ENCODE measurements at regions not wholly inside any gene's neighbourhood (a gene's known extent, or its start where the extent isn't known, plus 50 kb on each side); places are given as distances from the start of the nearest gene placed in this dataset.
"Not testable (repeated sequence)": the region's sequence is repeated elsewhere in the genome, so short reads cannot be mapped to it uniquely, and the experiment has no call there.

GRCh38 chr12:37441371-37441770, 875.2 kb upstream of the ALG10B start:
- ATAC-seq; H3K36me3 Mint-ChIP-seq; H3K4me1 ChIP-seq (ENCODE audit: control insufficient read depth in 2 of 2, insufficient read depth in 2 of 2, low read length in 2 of 2); H3K9me3 ChIP-seq (ENCODE audit: control insufficient read depth in 2 of 3, low read length in 3 of 3); H3K27ac ChIP-seq (ENCODE audit: low read depth, low read length); POLR2A ChIA-PET; H3K36me3 ChIP-seq (ENCODE audit: control insufficient read depth in 2 of 3, insufficient read depth in 3 of 3, low read length in 3 of 3); H3K4me1 Mint-ChIP-seq; H3K27me3 Mint-ChIP-seq; H3K4me3 Mint-ChIP-seq; DNase-seq; intact Hi-C loops (cut with micrococcal nuclease); H3K27me3 ChIP-seq (ENCODE audit: control insufficient read depth in 2 of 2, insufficient read depth in 2 of 2, low read length in 2 of 2); H3K27ac Mint-ChIP-seq; CTCF ChIA-PET; H3K4me3 ChIP-seq (ENCODE audit: low read length): not testable (repeated sequence)
- H3K9me3 Mint-ChIP-seq, result peaks cover 3 to 29% (median 14%) of the 10 kb centered on the region in 11 donors

- H3K27me3 Mint-ChIP-seq; POLR2A ChIA-PET; H3K4me1 Mint-ChIP-seq; intact Hi-C loops (cut with micrococcal nuclease); ATAC-seq; H3K27me3 ChIP-seq (ENCODE audit: control insufficient read depth in 2 of 2, insufficient read depth in 2 of 2, low read length in 2 of 2); DNase-seq; H3K9me3 ChIP-seq (ENCODE audit: control insufficient read depth in 2 of 3, low read length in 3 of 3); H3K4me1 ChIP-seq (ENCODE audit: control insufficient read depth in 2 of 2, insufficient read depth in 2 of 2, low read length in 2 of 2); H3K27ac Mint-ChIP-seq; H3K4me3 ChIP-seq (ENCODE audit: low read length); H3K36me3 ChIP-seq (ENCODE audit: control insufficient read depth in 2 of 3, insufficient read depth in 3 of 3, low read length in 3 of 3); H3K4me3 Mint-ChIP-seq; H3K36me3 Mint-ChIP-seq; CTCF ChIA-PET; H3K27ac ChIP-seq (ENCODE audit: low read depth, low read length): not testable (repeated sequence)
- H3K9me3 Mint-ChIP-seq, result peaks cover 0 to 34% (median 12%) of the 10 kb centered on the region in 11 donors
Measured at GRCh38 chr12:37455646-37456045, 860.9 kb upstream of the ALG10B start.

GRCh38 chr12:37497939-37498338, 818.6 kb upstream of the ALG10B start:
- H3K4me3 Mint-ChIP-seq; H3K36me3 ChIP-seq (ENCODE audit: control insufficient read depth in 2 of 3, insufficient read depth in 3 of 3, low read length in 3 of 3); POLR2A ChIA-PET; H3K9me3 ChIP-seq (ENCODE audit: control insufficient read depth in 2 of 3, low read length in 3 of 3); H3K4me3 ChIP-seq (ENCODE audit: low read length); CTCF ChIA-PET; H3K27ac ChIP-seq (ENCODE audit: low read depth, low read length); H3K4me1 Mint-ChIP-seq; H3K27me3 Mint-ChIP-seq; ATAC-seq; H3K27ac Mint-ChIP-seq; H3K36me3 Mint-ChIP-seq; intact Hi-C loops (cut with micrococcal nuclease); H3K4me1 ChIP-seq (ENCODE audit: control insufficient read depth in 2 of 2, insufficient read depth in 2 of 2, low read length in 2 of 2); H3K27me3 ChIP-seq (ENCODE audit: control insufficient read depth in 2 of 2, insufficient read depth in 2 of 2, low read length in 2 of 2); DNase-seq: not testable (repeated sequence)
- peaks cover 0 to 16% (median 4%) of the 10 kb centered on the region in 11 donors for H3K9me3 Mint-ChIP-seq

- peaks cover 0 to 22% (median 10%) of the 10 kb centered on the region in 11 donors for H3K9me3 Mint-ChIP-seq
- CTCF ChIA-PET; ATAC-seq; H3K4me3 Mint-ChIP-seq; H3K36me3 ChIP-seq (ENCODE audit: control insufficient read depth in 2 of 3, insufficient read depth in 3 of 3, low read length in 3 of 3); H3K4me3 ChIP-seq (ENCODE audit: low read length); H3K27me3 Mint-ChIP-seq; H3K9me3 ChIP-seq (ENCODE audit: control insufficient read depth in 2 of 3, low read length in 3 of 3); DNase-seq; H3K27ac Mint-ChIP-seq; POLR2A ChIA-PET; H3K27ac ChIP-seq (ENCODE audit: low read depth, low read length); H3K4me1 Mint-ChIP-seq; H3K36me3 Mint-ChIP-seq; H3K27me3 ChIP-seq (ENCODE audit: control insufficient read depth in 2 of 2, insufficient read depth in 2 of 2, low read length in 2 of 2); H3K4me1 ChIP-seq (ENCODE audit: control insufficient read depth in 2 of 2, insufficient read depth in 2 of 2, low read length in 2 of 2); intact Hi-C loops (cut with micrococcal nuclease): not testable (repeated sequence)
Measured at GRCh38 chr12:37510256-37510655, 806.3 kb upstream of the ALG10B start.

GRCh38 chr12:37540581-37540980, 776.0 kb upstream of the ALG10B start:
- H3K27me3 Mint-ChIP-seq; intact Hi-C loops (cut with micrococcal nuclease); H3K4me3 Mint-ChIP-seq; H3K27me3 ChIP-seq (ENCODE audit: control insufficient read depth in 2 of 2, insufficient read depth in 2 of 2, low read length in 2 of 2); H3K27ac Mint-ChIP-seq; H3K4me1 ChIP-seq (ENCODE audit: control insufficient read depth in 2 of 2, insufficient read depth in 2 of 2, low read length in 2 of 2); DNase-seq; ATAC-seq; POLR2A ChIA-PET; CTCF ChIA-PET; H3K4me3 ChIP-seq (ENCODE audit: low read length); H3K4me1 Mint-ChIP-seq; H3K36me3 ChIP-seq (ENCODE audit: control insufficient read depth in 2 of 3, insufficient read depth in 3 of 3, low read length in 3 of 3); H3K27ac ChIP-seq (ENCODE audit: low read depth, low read length); H3K36me3 Mint-ChIP-seq; H3K9me3 ChIP-seq (ENCODE audit: control insufficient read depth in 2 of 3, low read length in 3 of 3): not testable (repeated sequence)
- peaks cover 6 to 26% (median 13%) of the 10 kb centered on the region in 11 donors for H3K9me3 Mint-ChIP-seq

GRCh38 chr12:37541356-37541755, 775.2 kb upstream of the ALG10B start:
- DNase-seq, result no peak
- Histone ChIP-seq H3K4me1 (ENCODE audit: control insufficient read depth in 2 of 2, insufficient read depth in 2 of 2, low read length in 2 of 2) (no peaks in the 10 kb centered on the region), H3K36me3 (ENCODE audit: control insufficient read depth in 2 of 3, insufficient read depth in 3 of 3, low read length in 3 of 3) (no peaks in the 10 kb centered on the region), H3K9me3 (ENCODE audit: control insufficient read depth in 2 of 3, low read length in 3 of 3) (no peaks in the 10 kb centered on the region), H3K27ac (ENCODE audit: low read depth, low read length) (no peak overlapping the region), H3K27me3 (ENCODE audit: control insufficient read depth in 2 of 2, insufficient read depth in 2 of 2, low read length in 2 of 2) (no peaks in the 10 kb centered on the region), H3K4me3 (ENCODE audit: low read length) (no peak overlapping the region)
- no peak for ATAC-seq
- intact Hi-C loops (cut with micrococcal nuclease), result no loop called here
- CTCF ChIA-PET, result no interaction called here
- Mint-ChIP-seq H3K36me3 (peaks cover 0 to 5% (median 3%) of the 10 kb centered on the region in 5 donors), H3K27ac (no peak overlapping the region), H3K4me1 (no peaks in the 10 kb centered on the region), H3K9me3 (peaks cover 6 to 33% (median 13%) of the 10 kb centered on the region in 11 donors), H3K27me3 (no peaks in the 10 kb centered on the region), H3K4me3 (no peak overlapping the region)
- POLR2A ChIA-PET, result no interaction called here

- intact Hi-C loops (cut with micrococcal nuclease), result no loop called here
- Mint-ChIP-seq H3K27me3 (no peaks in the 10 kb centered on the region), H3K4me1 (no peaks in the 10 kb centered on the region), H3K9me3 (peaks cover 6 to 38% (median 18%) of the 10 kb centered on the region in 11 donors), H3K36me3 (peaks cover 0 to 5% (median 3%) of the 10 kb centered on the region in 5 donors), H3K4me3 (no peak overlapping the region), H3K27ac (no peak overlapping the region)
- H3K36me3 ChIP-seq (ENCODE audit: control insufficient read depth in 2 of 3, insufficient read depth in 3 of 3, low read length in 3 of 3), result no peaks in the 10 kb centered on the region
- ChIA-PET CTCF (no interaction called here), POLR2A (no interaction called here)
- no peaks in the 10 kb centered on the region for H3K27me3 ChIP-seq (ENCODE audit: control insufficient read depth in 2 of 2, insufficient read depth in 2 of 2, low read length in 2 of 2)
- ATAC-seq, result no peak
- no peaks in the 10 kb centered on the region for H3K4me1 ChIP-seq (ENCODE audit: control insufficient read depth in 2 of 2, insufficient read depth in 2 of 2, low read length in 2 of 2)
- no peaks in the 10 kb centered on the region for H3K9me3 ChIP-seq (ENCODE audit: control insufficient read depth in 2 of 3, low read length in 3 of 3)
- no peak for DNase-seq
- H3K27ac ChIP-seq (ENCODE audit: low read depth, low read length), result no peak overlapping the region
- H3K4me3 ChIP-seq (ENCODE audit: low read length), result no peak overlapping the region
Measured at GRCh38 chr12:37543131-37543965, 773.2 kb upstream of the ALG10B start.

Data from naive thymus-derived CD4-positive, alpha-beta T cell (primary cell).